SU-DHL-6 (cell line): ENCODE measurements at regions not wholly inside any gene's neighbourhood (a gene's known extent, or its start where the extent isn't known, plus 50 kb on each side); places are given as distances from the start of the nearest gene placed in this dataset.

Source experiments
- H2AFZ ChIP-seq: fragments of 200-600 bp; sonication (generic); 2 replicates; pipeline ENCODE4 v1.6.1; 2014; ENCODE audit warnings: low read depth, mild to moderate bottlenecking, moderate library complexity, mixed read lengths, antibody characterized with exemption, low read length; ENCODE audit not compliant: severe bottlenecking
- H3F3A ChIP-seq: fragments of 200-600 bp; shearing (Covaris generic); 2 replicates; pipeline ENCODE4 v1.6.0; 2016; ENCODE audit warnings: antibody characterized with exemption, mild to moderate bottlenecking; ENCODE audit not compliant: insufficient read depth
- H3K27ac ChIP-seq: fragments of 200-600 bp; sonication (generic); 2 replicates; pipeline ENCODE4 v1.5.1; 2016; ENCODE audit warnings: low read depth, mild to moderate bottlenecking, low read length, moderate library complexity, mixed read lengths
- H3K27me3 ChIP-seq: fragments of 200-600 bp; sonication (generic), shearing (Covaris generic); 2 replicates; pipeline ENCODE4 v1.6.0; 2014; ENCODE audit warnings: mild to moderate bottlenecking, low read length
- H3K36me3 ChIP-seq: fragments of 200-600 bp; sonication (generic); 2 replicates; pipeline ENCODE4 v1.6.1; 2014; ENCODE audit warnings: mild to moderate bottlenecking, low read length, mixed read lengths
- H3K4me2 ChIP-seq: fragments of 300-600, 200-600 bp; shearing (Covaris generic), sonication (generic); 2 replicates; pipeline ENCODE4 v1.6.0; 2014; ENCODE audit warnings: low read length, low read depth, mild to moderate bottlenecking; ENCODE audit not compliant: poor library complexity, severe bottlenecking
- H3K4me3 ChIP-seq: fragments of 200-600 bp; sonication (generic); 2 replicates; pipeline ENCODE4 v1.5.1; 2014; ENCODE audit warnings: antibody characterized with exemption, low read length, mild to moderate bottlenecking, mixed read lengths; ENCODE audit not compliant: insufficient read depth, poor library complexity, severe bottlenecking
- H3K79me2 ChIP-seq: fragments of 200-600 bp; sonication (generic); 2 replicates; pipeline ENCODE4 v1.6.1; 2014; ENCODE audit warnings: mild to moderate bottlenecking, low read length, moderate library complexity; ENCODE audit not compliant: insufficient read depth
- H3K9ac ChIP-seq: fragments of 200-600 bp; sonication (generic); 2 replicates; pipeline ENCODE4 v1.7.0; 2014; ENCODE audit warnings: mild to moderate bottlenecking, low read length
- H3K9me2 ChIP-seq: fragments of 200-600 bp; sonication (generic); replicated peaks from 2 replicates; pipeline ENCODE4 v1.6.1; 2014; ENCODE audit warnings: low read length; ENCODE audit not compliant: insufficient read depth
- H3K9me3 ChIP-seq: fragments of 200-600 bp; sonication (generic); 2 replicates; pipeline ENCODE4 v1.6.1; 2014; ENCODE audit warnings: low read length, mixed read lengths; ENCODE audit not compliant: insufficient read depth
- H4K20me1 ChIP-seq: fragments of 200-600 bp; sonication (generic); 2 replicates; pipeline ENCODE4 v1.6.1; 2014; ENCODE audit warnings: low read depth, mild to moderate bottlenecking, antibody characterized with exemption, low read length, moderate library complexity, mixed read lengths
- EZH2phosphoT487 ChIP-seq: fragments of 200-600 bp; sonication (generic), shearing (Covaris generic); conservative IDR thresholded peaks from 2 replicates; pipeline ENCODE4 v1.6.1; 2018; ENCODE audit warnings: mild to moderate bottlenecking, antibody characterized with exemption, low read length, moderate library complexity, mixed read lengths
- TF ChIP-seq, protein P1 (sequence below): fragments of 200-600 bp; sonication (generic); IDR thresholded peaks from one replicate; pipeline ENCODE4 v1.5.1; 2017; ENCODE audit warnings: antibody characterized with exemption, mild to moderate bottlenecking, low read length, moderate library complexity; ENCODE audit not compliant: insufficient read depth, poor library complexity, severe bottlenecking

DNA sequence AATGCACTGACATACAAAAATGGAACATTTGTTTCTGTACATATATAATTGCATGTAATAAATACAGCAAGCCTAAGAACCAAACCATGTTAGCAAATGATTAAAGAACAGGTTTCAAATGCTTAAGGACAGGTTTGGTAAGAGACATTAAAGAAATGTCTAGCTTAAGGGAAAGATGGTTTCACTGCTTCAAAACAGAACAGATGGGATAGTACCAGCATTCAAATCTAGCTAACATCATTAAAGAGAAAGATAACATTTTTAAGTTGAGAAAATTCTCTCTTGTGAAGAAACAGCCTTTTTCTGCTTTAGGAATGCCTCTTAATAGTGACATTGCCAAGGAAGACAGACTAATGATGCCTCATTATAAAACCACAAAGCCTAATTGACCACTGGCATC lies 52.5 kb upstream of the DOCK9 start:
- TF ChIP-seq EZH2phosphoT487, result no peak
- TF ChIP-seq, protein P1, sequence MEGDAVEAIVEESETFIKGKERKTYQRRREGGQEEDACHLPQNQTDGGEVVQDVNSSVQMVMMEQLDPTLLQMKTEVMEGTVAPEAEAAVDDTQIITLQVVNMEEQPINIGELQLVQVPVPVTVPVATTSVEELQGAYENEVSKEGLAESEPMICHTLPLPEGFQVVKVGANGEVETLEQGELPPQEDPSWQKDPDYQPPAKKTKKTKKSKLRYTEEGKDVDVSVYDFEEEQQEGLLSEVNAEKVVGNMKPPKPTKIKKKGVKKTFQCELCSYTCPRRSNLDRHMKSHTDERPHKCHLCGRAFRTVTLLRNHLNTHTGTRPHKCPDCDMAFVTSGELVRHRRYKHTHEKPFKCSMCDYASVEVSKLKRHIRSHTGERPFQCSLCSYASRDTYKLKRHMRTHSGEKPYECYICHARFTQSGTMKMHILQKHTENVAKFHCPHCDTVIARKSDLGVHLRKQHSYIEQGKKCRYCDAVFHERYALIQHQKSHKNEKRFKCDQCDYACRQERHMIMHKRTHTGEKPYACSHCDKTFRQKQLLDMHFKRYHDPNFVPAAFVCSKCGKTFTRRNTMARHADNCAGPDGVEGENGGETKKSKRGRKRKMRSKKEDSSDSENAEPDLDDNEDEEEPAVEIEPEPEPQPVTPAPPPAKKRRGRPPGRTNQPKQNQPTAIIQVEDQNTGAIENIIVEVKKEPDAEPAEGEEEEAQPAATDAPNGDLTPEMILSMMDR, result no peak
- Histone ChIP-seq H3K9me3 (no peaks in the 10 kb centered on the region), H4K20me1 (no peaks in the 10 kb centered on the region), H3K27me3 (no peaks in the 10 kb centered on the region), H2AFZ (no peak overlapping the region), H3K9me2 (no peaks in the 10 kb centered on the region), H3F3A (no peaks in the 10 kb centered on the region), H3K36me3 (no peaks in the 10 kb centered on the region), H3K4me2 (no peak overlapping the region), H3K79me2 (no peaks in the 10 kb centered on the region), H3K4me3 (no peak overlapping the region), H3K27ac (no peak overlapping the region), H3K9ac (no peak overlapping the region)

DNA sequence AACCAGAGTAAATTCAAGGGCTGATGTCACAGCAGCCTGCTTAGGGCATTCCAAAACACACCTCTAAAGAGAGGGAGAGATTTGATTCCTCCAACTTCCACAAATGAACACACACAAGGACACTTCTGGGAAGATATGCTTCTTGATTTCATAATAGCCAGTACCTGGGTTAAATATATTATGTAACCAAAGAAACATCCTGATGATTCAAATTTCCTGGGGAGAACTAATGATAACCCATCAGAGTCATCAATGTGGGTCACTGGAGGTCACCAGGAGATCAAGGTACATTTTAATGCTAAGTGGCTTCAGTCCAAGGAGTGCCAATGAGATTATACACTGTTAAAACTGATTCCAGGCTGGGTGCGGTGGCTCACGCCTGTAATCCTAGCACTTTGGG lies 54.0 kb upstream of the DOCK9 start:
- Histone ChIP-seq H3K27ac (no peak overlapping the region), H3K4me2 (no peak overlapping the region), H3F3A (no peaks in the 10 kb centered on the region), H3K79me2 (no peaks in the 10 kb centered on the region), H3K36me3 (no peaks in the 10 kb centered on the region), H3K9me3 (no peaks in the 10 kb centered on the region), H2AFZ (no peak overlapping the region), H3K4me3 (no peak overlapping the region), H3K9me2 (no peaks in the 10 kb centered on the region), H3K27me3 (no peaks in the 10 kb centered on the region), H4K20me1 (no peaks in the 10 kb centered on the region), H3K9ac (no peak overlapping the region)
- no peak for TF ChIP-seq EZH2phosphoT487
- TF ChIP-seq, protein P1, result no peak

DNA sequence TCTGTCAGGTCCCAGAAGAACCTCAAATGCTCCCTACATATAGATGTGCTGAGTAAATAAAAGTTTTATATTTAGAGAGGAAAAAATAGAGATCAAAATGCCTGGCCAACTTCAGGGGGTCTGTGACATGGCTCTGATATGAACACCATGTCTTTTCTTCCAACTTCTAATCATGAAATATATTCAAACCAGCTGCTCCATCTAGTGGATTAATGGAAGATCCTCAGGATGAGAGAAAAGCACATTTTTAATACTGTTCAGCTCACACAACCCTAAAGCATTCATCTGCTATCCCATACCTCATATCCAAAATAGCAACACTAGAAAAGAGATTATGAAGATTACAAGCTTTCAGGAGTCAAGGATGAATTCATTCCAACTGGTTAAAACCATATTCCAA lies 56.0 kb upstream of the DOCK9 start:
- H2AFZ ChIP-seq, result no peak overlapping the region
- no peaks in the 10 kb centered on the region for H3K27me3 ChIP-seq
- H3K79me2 ChIP-seq, result no peaks in the 10 kb centered on the region
- no peaks in the 10 kb centered on the region for H4K20me1 ChIP-seq
- H3K9me2 ChIP-seq, result no peaks in the 10 kb centered on the region
- TF ChIP-seq EZH2phosphoT487, result no peak
- TF ChIP-seq, protein P1, result no peak
- H3K4me3 ChIP-seq, result no peak overlapping the region
- H3F3A ChIP-seq, result no peaks in the 10 kb centered on the region
- no peaks in the 10 kb centered on the region for H3K9me3 ChIP-seq
- no peak overlapping the region for H3K4me2 ChIP-seq
- no peak overlapping the region for H3K9ac ChIP-seq
- H3K27ac ChIP-seq, result no peak overlapping the region
- H3K36me3 ChIP-seq, result no peaks in the 10 kb centered on the region
